ENCODE measurements at regions not wholly inside any gene's neighbourhood (a gene's known extent, or its start where the extent isn't known, plus 50 kb on each side); places are given as distances from the start of the nearest gene placed in this dataset.
"Not testable (repeated sequence)": the region's sequence is repeated elsewhere in the genome, so short reads cannot be mapped to it uniquely, and the experiment has no call there.

- TF ChIP-seq, protein P1, sequence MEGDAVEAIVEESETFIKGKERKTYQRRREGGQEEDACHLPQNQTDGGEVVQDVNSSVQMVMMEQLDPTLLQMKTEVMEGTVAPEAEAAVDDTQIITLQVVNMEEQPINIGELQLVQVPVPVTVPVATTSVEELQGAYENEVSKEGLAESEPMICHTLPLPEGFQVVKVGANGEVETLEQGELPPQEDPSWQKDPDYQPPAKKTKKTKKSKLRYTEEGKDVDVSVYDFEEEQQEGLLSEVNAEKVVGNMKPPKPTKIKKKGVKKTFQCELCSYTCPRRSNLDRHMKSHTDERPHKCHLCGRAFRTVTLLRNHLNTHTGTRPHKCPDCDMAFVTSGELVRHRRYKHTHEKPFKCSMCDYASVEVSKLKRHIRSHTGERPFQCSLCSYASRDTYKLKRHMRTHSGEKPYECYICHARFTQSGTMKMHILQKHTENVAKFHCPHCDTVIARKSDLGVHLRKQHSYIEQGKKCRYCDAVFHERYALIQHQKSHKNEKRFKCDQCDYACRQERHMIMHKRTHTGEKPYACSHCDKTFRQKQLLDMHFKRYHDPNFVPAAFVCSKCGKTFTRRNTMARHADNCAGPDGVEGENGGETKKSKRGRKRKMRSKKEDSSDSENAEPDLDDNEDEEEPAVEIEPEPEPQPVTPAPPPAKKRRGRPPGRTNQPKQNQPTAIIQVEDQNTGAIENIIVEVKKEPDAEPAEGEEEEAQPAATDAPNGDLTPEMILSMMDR (IDR thresholded peaks at IDR 0.05) = no peak
- H3K9me3 ChIP-seq = no peaks in the 10 kb centered on the region
- no peak overlapping the region for H3K27ac ChIP-seq
- no peaks in the 10 kb centered on the region for H3K36me3 ChIP-seq
- no peak overlapping the region for H3K4me3 ChIP-seq (ENCODE audit: low read depth in 1 of 2, low read length in 1 of 2)
- no peaks in the 10 kb centered on the region for H3K4me1 ChIP-seq (ENCODE audit: control insufficient read depth in 1 of 2, insufficient read depth in 1 of 2, low read depth in 1 of 2, low read length in 1 of 2)
- no peaks in the 10 kb centered on the region for H3K27me3 ChIP-seq
Observed at GRCh38 chr4:15327311-15328298, 100.2 kb upstream of the C1QTNF7 start.

- no peaks in the 10 kb centered on the region for H3K27me3 ChIP-seq
- no peaks in the 10 kb centered on the region for H3K9me3 ChIP-seq
- H3K27ac ChIP-seq = no peak overlapping the region
- no peaks in the 10 kb centered on the region for H3K36me3 ChIP-seq
- H3K4me3 ChIP-seq (ENCODE audit: low read depth in 1 of 2, low read length in 1 of 2) = no peak overlapping the region
- H3K4me1 ChIP-seq (ENCODE audit: control insufficient read depth in 1 of 2, insufficient read depth in 1 of 2, low read depth in 1 of 2, low read length in 1 of 2) = no peaks in the 10 kb centered on the region
- TF ChIP-seq, protein P1 (IDR thresholded peaks at IDR 0.05) = no peak
Observed at GRCh38 chr4:15331930-15332329, 95.9 kb upstream of the C1QTNF7 start.

- no peaks in the 10 kb centered on the region for H3K4me1 ChIP-seq (ENCODE audit: control insufficient read depth in 1 of 2, insufficient read depth in 1 of 2, low read depth in 1 of 2, low read length in 1 of 2)
- no peaks in the 10 kb centered on the region for H3K9me3 ChIP-seq
- no peak overlapping the region for H3K4me3 ChIP-seq (ENCODE audit: low read depth in 1 of 2, low read length in 1 of 2)
- TF ChIP-seq, protein P1 (IDR thresholded peaks at IDR 0.05) = no peak
- no peaks in the 10 kb centered on the region for H3K36me3 ChIP-seq
- no peak overlapping the region for H3K27ac ChIP-seq
- no peaks in the 10 kb centered on the region for H3K27me3 ChIP-seq
Observed at GRCh38 chr4:15332377-15332776, 95.5 kb upstream of the C1QTNF7 start.

- no peaks in the 10 kb centered on the region for H3K9me3 ChIP-seq
- no peak overlapping the region for H3K27ac ChIP-seq
- no peaks in the 10 kb centered on the region for H3K27me3 ChIP-seq
- no peak overlapping the region for H3K4me3 ChIP-seq (ENCODE audit: low read depth in 1 of 2, low read length in 1 of 2)
- TF ChIP-seq, protein P1 (IDR thresholded peaks at IDR 0.05) = no peak
- no peaks in the 10 kb centered on the region for H3K36me3 ChIP-seq
- no peaks in the 10 kb centered on the region for H3K4me1 ChIP-seq (ENCODE audit: control insufficient read depth in 1 of 2, insufficient read depth in 1 of 2, low read depth in 1 of 2, low read length in 1 of 2)
Observed at GRCh38 chr4:15333692-15334633, 93.9 kb upstream of the C1QTNF7 start.

DNA sequence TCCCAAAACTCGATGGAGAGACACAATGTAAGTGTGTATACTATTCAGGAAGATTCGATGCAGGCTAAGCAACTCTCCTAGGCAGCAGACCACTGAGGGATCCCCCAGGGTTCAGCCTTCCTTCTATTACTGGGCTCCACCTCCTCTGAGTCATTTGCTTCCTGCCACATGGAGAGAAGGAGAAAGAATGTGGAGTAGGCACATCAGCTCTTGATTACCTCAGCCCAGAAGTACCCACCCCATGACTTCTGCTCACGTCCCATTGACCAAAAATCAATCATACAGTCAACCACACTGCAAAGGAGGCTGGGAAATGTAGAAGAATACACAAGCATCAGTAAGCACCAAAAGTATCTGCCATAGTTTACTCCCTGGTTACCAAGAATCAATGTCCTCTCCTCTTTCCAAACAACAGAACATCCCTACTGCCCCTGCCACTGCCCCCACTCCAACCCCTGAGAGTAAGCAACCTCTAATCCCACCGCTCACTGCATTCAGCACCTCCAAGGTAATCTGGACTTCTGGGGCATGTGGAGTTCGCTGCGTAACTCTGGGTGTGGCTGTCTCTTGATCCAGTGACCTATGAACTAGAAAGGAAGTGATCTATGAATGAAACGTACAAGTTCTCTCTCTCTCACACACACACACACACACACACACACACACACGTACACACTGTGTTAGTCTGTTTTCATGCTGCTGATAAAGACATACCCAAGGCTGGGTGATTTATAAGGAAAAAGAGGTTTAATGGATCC is 91.2 kb upstream of the C1QTNF7 start:
- H3K36me3 ChIP-seq = no peaks in the 10 kb centered on the region
- H3K27me3 ChIP-seq = peaks cover 21% of the 10 kb centered on the region
- no peaks in the 10 kb centered on the region for H3K9me3 ChIP-seq
- no peak overlapping the region for H3K4me3 ChIP-seq (ENCODE audit: low read depth in 1 of 2, low read length in 1 of 2)
- H3K27ac ChIP-seq = no peak overlapping the region
- H3K4me1 ChIP-seq (ENCODE audit: control insufficient read depth in 1 of 2, insufficient read depth in 1 of 2, low read depth in 1 of 2, low read length in 1 of 2) = no peaks in the 10 kb centered on the region
- TF ChIP-seq, protein P1 (IDR thresholded peaks at IDR 0.05) = no peak

DNA sequence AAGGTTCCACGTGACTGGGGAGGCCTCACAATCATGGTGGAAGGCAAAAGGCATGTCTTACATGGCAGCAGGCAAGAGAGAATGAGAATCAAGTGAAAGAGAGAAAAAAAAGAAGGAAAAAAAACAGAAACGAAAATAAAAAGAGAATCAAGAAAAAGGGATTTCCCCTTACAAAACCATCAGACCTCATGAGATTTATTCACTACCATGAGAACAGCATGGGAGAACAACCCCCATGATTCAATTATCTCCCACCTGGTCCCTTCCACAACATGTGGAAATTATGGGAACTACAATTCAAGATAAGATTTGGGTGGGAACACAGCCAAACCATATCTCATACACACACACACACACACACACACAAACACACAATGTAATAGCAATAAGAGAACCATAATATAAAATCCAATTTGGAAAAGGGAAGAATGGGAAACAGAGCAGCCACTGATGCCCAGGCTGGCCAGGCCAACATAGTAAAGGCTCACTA is 90.6 kb upstream of the C1QTNF7 start:
- not testable (repeated sequence) for H3K4me1 ChIP-seq (ENCODE audit: control insufficient read depth in 1 of 2, insufficient read depth in 1 of 2, low read depth in 1 of 2, low read length in 1 of 2); H3K9me3 ChIP-seq; H3K4me3 ChIP-seq (ENCODE audit: low read depth in 1 of 2, low read length in 1 of 2); H3K36me3 ChIP-seq; H3K27ac ChIP-seq
- peaks cover 21% of the 10 kb centered on the region for H3K27me3 ChIP-seq

All from neutrophil (primary cell).